Endodermal cell (in vitro differentiated cells): ENCODE measurements at regions not wholly inside any gene's neighbourhood (a gene's known extent, or its start where the extent isn't known, plus 50 kb on each side); places are given as distances from the start of the nearest gene placed in this dataset.

Source experiments
- DNase-seq: peaks from one replicate; pipeline ENCODE4 v3.0.0-alpha.2; 2017
- H3K27ac ChIP-seq: 2 replicates; pipeline ENCODE4 v1.5.1; 2013; ENCODE audit warnings: mild to moderate bottlenecking, low read depth, low read length, moderate library complexity
- H3K27me3 ChIP-seq: 2 replicates; pipeline ENCODE4 v1.6.1; 2013; ENCODE audit warnings: mild to moderate bottlenecking, low read length, moderate library complexity; ENCODE audit not compliant: insufficient read depth, control insufficient read depth, poor library complexity, severe bottlenecking
- H3K36me3 ChIP-seq: 2 replicates; pipeline ENCODE4 v1.7.0; 2013; ENCODE audit warnings: mild to moderate bottlenecking, low read length, moderate library complexity; ENCODE audit not compliant: control insufficient read depth, insufficient read depth
- H3K4me1 ChIP-seq: one replicate; pipeline ENCODE4 v1.7.0; 2013; ENCODE audit warnings: low read length; ENCODE audit not compliant: control insufficient read depth, insufficient read depth
- H3K4me3 ChIP-seq: 2 replicates; pipeline ENCODE4 v1.5.1; 2013; ENCODE audit warnings: mild to moderate bottlenecking, low read length, moderate library complexity
- H3K9ac ChIP-seq: 2 replicates; pipeline ENCODE4 v1.6.1; 2013; ENCODE audit warnings: mild to moderate bottlenecking, low read length, moderate library complexity; ENCODE audit not compliant: poor library complexity, severe bottlenecking; ENCODE audit errors: extremely low read depth
- H3K9me3 ChIP-seq: 2 replicates; pipeline ENCODE4 v1.6.1; 2013; ENCODE audit warnings: mild to moderate bottlenecking, low read length, moderate library complexity; ENCODE audit not compliant: control insufficient read depth
- H3K27ac Mint-ChIP-seq: 2 replicates; pipeline ENCODE4 v1.8.0; 2020; ENCODE audit warnings: mixed read lengths
- H3K27me3 Mint-ChIP-seq: 2 replicates; pipeline ENCODE4 v1.8.0; 2021; ENCODE audit warnings: mild to moderate bottlenecking, mixed read lengths; ENCODE audit not compliant: insufficient read depth
- H3K36me3 Mint-ChIP-seq: 2 replicates; pipeline ENCODE4 v1.8.0; 2020; ENCODE audit warnings: low read depth, mixed read lengths
- H3K4me1 Mint-ChIP-seq: 2 replicates; pipeline ENCODE4 v1.8.0; 2020; ENCODE audit warnings: mixed read lengths
- H3K4me3 Mint-ChIP-seq: 2 replicates; pipeline ENCODE4 v1.8.0; 2020; ENCODE audit warnings: mild to moderate bottlenecking, moderate library complexity, mixed read lengths
- H3K9me3 Mint-ChIP-seq: 2 replicates; pipeline ENCODE4 v1.8.0; 2020; ENCODE audit warnings: mild to moderate bottlenecking, mixed read lengths
- CTCF ChIP-seq: fragments of 200-600 bp; sonication (generic); conservative IDR thresholded peaks from 2 replicates; pipeline ENCODE4 v1.5.0; 2021; ENCODE audit warnings: antibody characterized with exemption, mild to moderate bottlenecking
- WGBS, 2 experiments: methylation state at CpG; one replicate each; pipeline versions ENCODE4 v1.1.5 to v1.1.7; 2013; ENCODE audit warnings: missing lambda C conversion rate in 2 of 2, mixed read lengths in 1 of 2; ENCODE audit not compliant: insufficient coverage in 1 of 2, insufficient read length in 1 of 2; 5-methylcytosine and 5-hydroxymethylcytosine counted together

DNA sequence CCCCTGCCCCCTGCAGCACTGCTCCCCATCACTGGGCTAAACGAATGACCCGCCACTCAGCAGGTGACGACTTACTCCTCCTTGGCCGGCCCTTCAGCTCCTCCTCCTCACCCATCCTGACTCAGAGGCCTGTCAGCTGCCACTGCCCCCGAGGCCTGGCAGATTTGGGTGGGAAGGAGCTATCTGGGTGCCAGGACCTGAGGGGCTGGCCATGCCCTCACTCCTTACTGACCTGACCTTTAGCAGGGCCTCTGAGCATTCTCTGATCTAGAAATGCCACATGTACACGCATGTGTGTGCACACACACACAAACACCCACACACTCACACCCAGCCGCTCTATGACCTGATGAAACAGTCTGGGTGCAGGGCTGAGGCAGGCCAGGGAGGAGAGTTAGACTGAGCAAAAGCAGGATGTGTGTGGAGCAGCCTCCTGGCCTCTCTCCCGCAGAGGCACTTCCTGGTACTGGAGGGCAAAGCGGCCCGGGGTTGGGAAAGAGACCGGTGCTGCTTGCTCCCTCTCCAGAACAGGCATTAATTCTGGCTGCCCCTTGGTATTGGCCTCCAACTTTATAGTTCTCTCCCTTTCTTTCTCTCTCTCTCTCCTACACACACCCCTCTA, 68.0 kb downstream of the ZFP36L2 start:
- no peak for DNase-seq
- 73 to 84% methylated on average over 5 to 11 of the region's 11 CpGs for WGBS, 2 experiments

GRCh38 chr2:43157506-43158246, 68.7 kb downstream of the ZFP36L2 start:
- Histone ChIP-seq H3K9ac (no peak overlapping the region), H3K4me3 (no peak overlapping the region), H3K36me3 (no peaks in the 10 kb centered on the region), H3K9me3 (no peaks in the 10 kb centered on the region), H3K27ac (no peak overlapping the region), H3K27me3 (no peaks in the 10 kb centered on the region), H3K4me1 (peaks cover 11% of the 10 kb centered on the region)
- no peak overlapping the region for H3K27ac Mint-ChIP-seq
- no peak for DNase-seq
- 87 to 91% methylated on average over 11 to 14 of the region's 14 CpGs for WGBS, 2 experiments
- H3K4me3 Mint-ChIP-seq: no peak overlapping the region
- H3K27me3 Mint-ChIP-seq: no peaks in the 10 kb centered on the region
- no peaks in the 10 kb centered on the region for H3K9me3 Mint-ChIP-seq
- peaks cover 28% of the 10 kb centered on the region for H3K4me1 Mint-ChIP-seq
- no peak for TF ChIP-seq CTCF
- H3K36me3 Mint-ChIP-seq: no peaks in the 10 kb centered on the region

More for the DNA sequence above, 68.0 kb downstream of the ZFP36L2 start:
- no peak overlapping the region for H3K27ac ChIP-seq
- Mint-ChIP-seq H3K27me3 (no peaks in the 10 kb centered on the region), H3K9me3 (no peaks in the 10 kb centered on the region), H3K27ac (no peak overlapping the region), H3K4me3 (no peak overlapping the region), H3K36me3 (no peaks in the 10 kb centered on the region), H3K4me1 (peaks cover 28% of the 10 kb centered on the region)
- H3K4me1 ChIP-seq: peaks cover 11% of the 10 kb centered on the region
- TF ChIP-seq CTCF: no peak
- H3K9me3 ChIP-seq: no peaks in the 10 kb centered on the region
- H3K27me3 ChIP-seq: no peaks in the 10 kb centered on the region
- no peak overlapping the region for H3K4me3 ChIP-seq
- H3K9ac ChIP-seq: no peak overlapping the region
- no peaks in the 10 kb centered on the region for H3K36me3 ChIP-seq

DNA sequence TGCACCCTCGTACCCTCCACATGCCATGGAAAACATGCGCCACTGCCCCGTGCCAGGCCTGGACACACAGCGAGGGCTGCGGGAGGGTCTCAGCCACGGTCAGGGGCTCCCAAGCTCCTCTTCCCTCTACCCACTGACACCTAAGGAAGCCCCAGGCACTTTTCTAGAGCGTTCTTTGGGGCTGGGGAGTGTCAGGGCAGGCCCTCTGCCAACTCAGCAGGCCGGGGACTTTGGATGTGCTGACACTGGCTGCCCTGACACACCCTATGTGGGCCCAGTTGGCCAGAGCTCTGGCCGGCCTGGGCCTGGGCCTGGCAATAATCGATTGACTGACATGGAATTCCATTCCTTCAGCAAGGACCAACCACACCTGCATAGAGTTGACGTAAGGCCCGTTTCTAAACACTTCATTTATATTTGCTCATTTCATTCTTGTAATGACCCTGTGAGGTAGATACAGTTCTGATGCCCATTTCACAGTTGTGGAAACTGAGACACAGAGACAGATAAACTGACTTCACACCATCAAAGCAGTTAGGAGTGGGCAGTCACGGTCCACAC, 70.5 kb downstream of the ZFP36L2 start:
- Mint-ChIP-seq H3K4me1 (peaks cover 20% of the 10 kb centered on the region), H3K9me3 (no peaks in the 10 kb centered on the region), H3K27me3 (no peaks in the 10 kb centered on the region), H3K36me3 (no peaks in the 10 kb centered on the region), H3K4me3 (no peak overlapping the region), H3K27ac (no peak overlapping the region)
- H3K9me3 ChIP-seq: no peaks in the 10 kb centered on the region
- no peaks in the 10 kb centered on the region for H3K36me3 ChIP-seq
- H3K27ac ChIP-seq: no peak overlapping the region
- H3K27me3 ChIP-seq: no peaks in the 10 kb centered on the region
- no peak overlapping the region for H3K4me3 ChIP-seq
- no peak overlapping the region for H3K9ac ChIP-seq
- TF ChIP-seq CTCF: no peak
- H3K4me1 ChIP-seq: no peaks in the 10 kb centered on the region
- DNase-seq: no peak
- 89 to 95% methylated on average over 8 to 13 of the region's 13 CpGs for WGBS, 2 experiments
